GM12874 (cell line): ENCODE measurements at regions not wholly inside any gene's neighbourhood (a gene's known extent, or its start where the extent isn't known, plus 50 kb on each side); places are given as distances from the start of the nearest gene placed in this dataset.

Experiments
- CTCF ChIP-seq: IDR thresholded peaks from 2 replicates; pipeline ENCODE4 v1.5.1; 2011; ENCODE audit warnings: low read depth, mild to moderate bottlenecking, control low read depth, low read length, moderate library complexity; ENCODE audit not compliant: insufficient read depth

- no peak for TF ChIP-seq CTCF
Observed at GRCh38 chr10:53607691-53608090, 835.1 kb upstream of the MBL2 start.

DNA sequence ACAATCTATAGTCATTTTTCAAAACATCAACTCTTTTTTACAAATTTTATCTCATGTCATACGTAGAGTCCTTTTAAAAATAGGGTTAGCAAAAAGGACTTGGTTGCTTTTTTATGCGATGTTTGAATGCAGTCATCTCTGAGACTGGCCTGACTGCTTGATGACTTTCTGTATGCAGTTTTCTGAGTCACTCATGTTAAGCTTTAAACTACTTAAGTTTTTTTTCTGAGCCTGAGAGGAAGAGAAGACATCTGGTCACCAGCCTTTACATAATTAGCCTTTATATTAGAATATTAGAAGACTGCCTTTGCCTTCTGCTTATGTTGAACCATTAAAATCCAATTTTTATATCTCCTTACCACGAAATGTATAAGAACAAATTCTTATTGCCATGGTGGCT lies 834.4 kb upstream of the MBL2 start:
- TF ChIP-seq CTCF: no peak

- peak; percentile 67 for TF ChIP-seq CTCF
Observed at GRCh38 chr10:53601260-53601875, 828.8 kb upstream of the MBL2 start.

GRCh38 chr10:53598914-53599313 lies 826.3 kb upstream of the MBL2 start:
- TF ChIP-seq CTCF: no peak

DNA sequence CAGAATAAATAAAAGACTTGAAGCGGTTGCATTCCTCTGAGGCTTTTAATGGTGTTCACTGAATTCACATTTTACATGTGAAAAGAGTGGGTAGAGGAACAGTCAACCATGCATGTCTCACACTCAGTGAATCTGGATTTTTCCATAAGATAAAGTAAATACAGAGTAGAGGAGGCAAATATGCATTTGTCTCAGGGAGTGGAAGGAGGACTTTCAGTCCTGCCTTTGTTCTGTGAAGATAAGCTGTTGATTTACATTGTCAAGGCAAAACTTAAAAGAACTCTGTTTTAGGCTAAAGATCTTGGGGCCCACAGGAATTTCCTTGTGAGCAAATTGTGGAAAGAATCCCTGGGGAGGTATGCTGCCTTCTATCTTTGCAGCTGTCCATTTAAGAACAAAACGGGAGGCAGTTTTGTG lies 825.3 kb upstream of the MBL2 start:
- no peak for TF ChIP-seq CTCF

GRCh38 chr10:53580465-53580864 lies 807.9 kb upstream of the MBL2 start:
- TF ChIP-seq CTCF: no peak

GRCh38 chr10:53579773-53580172 lies 807.2 kb upstream of the MBL2 start:
- TF ChIP-seq CTCF: no peak
